B cell (primary cell): ENCODE measurements at regions not wholly inside any gene's neighbourhood (a gene's known extent, or its start where the extent isn't known, plus 50 kb on each side); places are given as distances from the start of the nearest gene placed in this dataset.

ENCODE experiments used
- ATAC-seq: fragments of 200-7000 bp; cut with Tn5 transposase; one replicate; pipeline ENCODE4 v1.10.0; 2021; ENCODE audit warnings: low read depth, mild to moderate bottlenecking, moderate number of reproducible peaks, moderate library complexity
- CTCF ChIA-PET: fragments of 350-600 bp; sonication (Branson Sonifier 250); formaldehyde crosslinking; loops from one replicate; lab custom pipeline; 2021; ENCODE audit warnings: antibody characterized with exemption, inconsistent platforms; lab: Charles Lee
- POLR2A ChIA-PET: fragments of 350-600 bp; sonication (Branson Sonifier 250); formaldehyde crosslinking; loops from one replicate; lab custom pipeline; 2021; ENCODE audit warnings: antibody characterized with exemption; lab: Charles Lee
- DNase-seq: peaks from one replicate; pipeline ENCODE4 v3.0.0; 2013
- H2AFZ ChIP-seq: 2 replicates; pipeline ENCODE4 v1.6.1; 2012; ENCODE audit warnings: mild to moderate bottlenecking, low read depth, low read length; ENCODE audit not compliant: insufficient read depth, poor library complexity, severe bottlenecking
- H3K27ac ChIP-seq, 2 donors: 1 replicate in 1 of 2; 2 replicates in 1 of 2; pipeline ENCODE4 v1.5.1; 2012 to 2013; ENCODE audit warnings: low read length in 2 of 2, mild to moderate bottlenecking in 2 of 2, moderate library complexity in 1 of 2
- H3K27me3 ChIP-seq, 4 experiments: fragments of 200-600 bp in 1 of 4; sonication (generic) in 1 of 4; replicated peaks in 1 of 4; 1 replicate in 2 of 4; 2 replicates in 2 of 4; pipeline versions ENCODE4 v1.6.1 to v1.7.0; 2013 to 2016; ENCODE audit warnings: low read length in 3 of 4, mild to moderate bottlenecking in 2 of 4, mixed read lengths in 1 of 4, moderate library complexity in 1 of 4; ENCODE audit not compliant: insufficient read depth in 4 of 4, control insufficient read depth in 3 of 4; ENCODE audit errors: control extremely low read depth in 1 of 4
- H3K36me3 ChIP-seq, 2 experiments: replicated peaks in 1 of 2; 1 replicate in 1 of 2; 2 replicates in 1 of 2; pipeline versions ENCODE4 v1.6.1 to v1.7.1; 2013; ENCODE audit warnings: low read length in 1 of 2; ENCODE audit not compliant: insufficient read depth in 2 of 2, control insufficient read depth in 1 of 2; ENCODE audit errors: control extremely low read depth in 1 of 2, extremely low read depth in 1 of 2
- H3K4me1 ChIP-seq, 2 donors: fragments of 200-600 bp in 1 of 2; sonication (generic) in 1 of 2; 1 replicate in 1 of 2; 2 replicates in 1 of 2; pipeline versions ENCODE4 v1.5.1 to v1.6.1; 2013 to 2017; ENCODE audit warnings: low read length in 2 of 2; ENCODE audit not compliant: control insufficient read depth in 2 of 2, insufficient read depth in 2 of 2
- H3K4me2 ChIP-seq: replicated peaks from 2 replicates; pipeline ENCODE3; 2012; ENCODE audit warnings: mild to moderate bottlenecking, low read depth, low read length; ENCODE audit not compliant: poor library complexity, severe bottlenecking
- H3K4me3 ChIP-seq, 5 experiments: fragments of 200-600 bp in 1 of 5; sonication (generic) in 1 of 5; 1 replicate in 3 of 5; 2 replicates in 2 of 5; pipeline versions ENCODE4 v1.5.1 to v1.7.0; 2011 to 2016; ENCODE audit warnings: low read length in 4 of 5, mild to moderate bottlenecking in 4 of 5, low read depth in 2 of 5, control low read depth in 1 of 5, moderate library complexity in 1 of 5; ENCODE audit not compliant: insufficient read depth in 1 of 5; ENCODE audit errors: control extremely low read depth in 1 of 5, extremely low read depth in 1 of 5
- H3K79me2 ChIP-seq: fragments of 200-600 bp; sonication (generic); one replicate; pipeline ENCODE4 v1.6.0; 2016; ENCODE audit warnings: low read length; ENCODE audit not compliant: control insufficient read depth, insufficient read depth
- H3K9ac ChIP-seq: fragments of 200-600 bp; sonication (generic); 2 replicates; pipeline ENCODE4 v1.6.1; 2017; ENCODE audit warnings: mild to moderate bottlenecking, low read length, moderate library complexity
- H3K9me3 ChIP-seq, 3 donors: one replicate each; pipeline versions ENCODE4 v1.6.1 to v1.7.1; 2013; ENCODE audit warnings: low read length in 2 of 3; ENCODE audit not compliant: control insufficient read depth in 2 of 3, insufficient read depth in 1 of 3; ENCODE audit errors: control extremely low read depth in 1 of 3
- H4K20me1 ChIP-seq: 2 replicates; pipeline ENCODE4 v1.6.0; 2012; ENCODE audit warnings: mild to moderate bottlenecking, low read length; ENCODE audit not compliant: insufficient read depth, control insufficient read depth, poor library complexity, severe bottlenecking
- H3K27ac Mint-ChIP-seq: one replicate; pipeline ENCODE4 v1.8.0; 2021; ENCODE audit warnings: mixed read lengths
- H3K27me3 Mint-ChIP-seq: one replicate; pipeline ENCODE4 v1.8.0; 2021; ENCODE audit warnings: mixed read lengths
- H3K4me1 Mint-ChIP-seq: one replicate; pipeline ENCODE4 v1.8.0; 2021; ENCODE audit warnings: mixed read lengths
- H3K4me3 Mint-ChIP-seq: one replicate; pipeline ENCODE4 v1.8.0; 2021; ENCODE audit warnings: mixed read lengths
- H3K9me3 Mint-ChIP-seq: one replicate; pipeline ENCODE4 v1.8.0; 2022; ENCODE audit warnings: mixed read lengths; ENCODE audit not compliant: insufficient read depth
- CTCF ChIP-seq: fragments of 200-600 bp; IDR thresholded peaks from one replicate; pipeline ENCODE4 v1.8.0; 2022; ENCODE audit warnings: antibody characterized with exemption, mild to moderate bottlenecking
- EZH2 ChIP-seq: IDR thresholded peaks from 2 replicates; pipeline ENCODE4 v1.6.1; 2012; ENCODE audit warnings: borderline replicate concordance, low read depth, mild to moderate bottlenecking, moderate library complexity, low read length; ENCODE audit not compliant: insufficient read depth, poor library complexity, severe bottlenecking
- WGBS: methylation state at CpG from one replicate; pipeline ENCODE4 v1.1.5; 2013; ENCODE audit warnings: missing lambda C conversion rate; ENCODE audit not compliant: insufficient coverage; 5-methylcytosine and 5-hydroxymethylcytosine counted together
- intact Hi-C: fragments of 100-400 bp; cut with micrococcal nuclease; formaldehyde crosslinking; loops from one replicate; pipeline ENCODE4 v1.10.0; 2022

GRCh38 chr2:129187343-129187742 is 792.1 kb upstream of the RAB6C start:
- H3K4me3 Mint-ChIP-seq, result no peak overlapping the region
- Histone ChIP-seq H3K4me3 (no peak overlapping the region), H3K9ac (no peak overlapping the region), H3K4me2 (no peak overlapping the region), H3K9me3 (no peaks in the 10 kb centered on the region), H3K79me2 (no peaks in the 10 kb centered on the region), H4K20me1 (no peaks in the 10 kb centered on the region), H3K27ac (no peak overlapping the region), H3K4me1 (no peaks in the 10 kb centered on the region), H3K36me3 (no peaks in the 10 kb centered on the region), H2AFZ (no peak overlapping the region), H3K27me3 (peaks cover 0 to 4% (median 0%) of the 10 kb centered on the region in 4 experiments)
- H3K9me3 Mint-ChIP-seq, result no peaks in the 10 kb centered on the region
- POLR2A ChIA-PET, result no interaction called here
- DNase-seq (no peak), ATAC-seq (no peak)
- no peak overlapping the region for H3K27ac Mint-ChIP-seq
- no peak for TF ChIP-seq CTCF
- no peak for TF ChIP-seq EZH2
- intact Hi-C loops, result no loop called here
- H3K27me3 Mint-ChIP-seq, result peaks cover 26% of the 10 kb centered on the region
- WGBS, result no CpG with 5 or more reads among the region's 3 CpGs
- CTCF ChIA-PET, result no interaction called here
- no peaks in the 10 kb centered on the region for H3K4me1 Mint-ChIP-seq

GRCh38 chr2:129188451-129188850 is 791.0 kb upstream of the RAB6C start:
- ATAC-seq, result no peak

More at GRCh38 chr2:129188451-129188850, 791.0 kb upstream of the RAB6C start:
- H3K9me3 ChIP-seq, result no peaks in the 10 kb centered on the region
- ChIA-PET CTCF (no interaction called here), POLR2A (no interaction called here)
- no peaks in the 10 kb centered on the region for H3K79me2 ChIP-seq
- no peak overlapping the region for H2AFZ ChIP-seq
- H3K4me2 ChIP-seq, result no peak overlapping the region
- H3K4me3 Mint-ChIP-seq, result no peak overlapping the region
- no peaks in the 10 kb centered on the region for H3K4me1 Mint-ChIP-seq
- H3K36me3 ChIP-seq, result no peaks in the 10 kb centered on the region
- peaks cover 0 to 4% (median 0%) of the 10 kb centered on the region in 4 experiments for H3K27me3 ChIP-seq
- H3K4me3 ChIP-seq, result no peak overlapping the region
- DNase-seq, result no peak
- WGBS, result 96% methylated on average over 6 of the region's 9 CpGs
- no peaks in the 10 kb centered on the region for H4K20me1 ChIP-seq
- H3K27me3 Mint-ChIP-seq, result peaks cover 22% of the 10 kb centered on the region
- intact Hi-C loops, result no loop called here
- TF ChIP-seq EZH2 (no peak), CTCF (no peak)
- H3K4me1 ChIP-seq, result no peaks in the 10 kb centered on the region
- no peak overlapping the region for H3K27ac Mint-ChIP-seq
- no peak overlapping the region for H3K27ac ChIP-seq
- H3K9ac ChIP-seq, result no peak overlapping the region
- no peaks in the 10 kb centered on the region for H3K9me3 Mint-ChIP-seq
